Neural cell (in vitro differentiated cells): ENCODE measurements at regions not wholly inside any gene's neighbourhood (a gene's known extent, or its start where the extent isn't known, plus 50 kb on each side); places are given as distances from the start of the nearest gene placed in this dataset.

ENCODE experiments used
- H2AFZ ChIP-seq: fragments of 200-600, 300-800 bp; sonication (generic), shearing (Covaris generic); 2 replicates; pipeline ENCODE4 v1.6.0; 2014; ENCODE audit warnings: low read depth, mild to moderate bottlenecking, antibody characterized with exemption, low read length, moderate library complexity
- H3F3A ChIP-seq: fragments of 200-600 bp; shearing (Covaris generic); 2 replicates; pipeline ENCODE4 v1.6.1; 2016; ENCODE audit warnings: mild to moderate bottlenecking, moderate library complexity, mixed read lengths, antibody characterized with exemption, low read length; ENCODE audit not compliant: insufficient read depth, poor library complexity, severe bottlenecking
- H3K27ac ChIP-seq: fragments of 200-600, 300-800 bp; sonication (generic), shearing (Covaris generic); 2 replicates; pipeline ENCODE4 v1.5.1; 2014; ENCODE audit warnings: mild to moderate bottlenecking, low read length, moderate library complexity
- H3K27me3 ChIP-seq: fragments of 300-800, 200-600 bp; sonication (generic), shearing (Covaris generic); 2 replicates; pipeline ENCODE4 v1.6.0; 2014; ENCODE audit warnings: mild to moderate bottlenecking, low read depth, low read length, moderate library complexity; ENCODE audit not compliant: insufficient read depth
- H3K36me3 ChIP-seq: fragments of 300-800, 200-600 bp; sonication (generic), shearing (Covaris generic); 2 replicates; pipeline ENCODE4 v1.5.1; 2014; ENCODE audit warnings: mild to moderate bottlenecking, antibody characterized with exemption, low read length, moderate library complexity; ENCODE audit not compliant: insufficient read depth
- H3K4me2 ChIP-seq: fragments of 300-800, 200-600 bp; sonication (generic), shearing (Covaris generic); 2 replicates; pipeline ENCODE4 v1.6.0; 2014; ENCODE audit warnings: mild to moderate bottlenecking, low read length
- H3K4me3 ChIP-seq: fragments of 300-800, 200-600 bp; sonication (generic), shearing (Covaris generic); 2 replicates; pipeline ENCODE4 v1.5.1; 2014; ENCODE audit warnings: mild to moderate bottlenecking, low read length, moderate library complexity
- H3K79me2 ChIP-seq: fragments of 200-600 bp; shearing (Covaris generic); replicated peaks from 2 replicates; pipeline ENCODE4 v1.6.0; 2014; ENCODE audit warnings: mild to moderate bottlenecking, low read length, moderate library complexity; ENCODE audit not compliant: insufficient read depth
- H3K9ac ChIP-seq: fragments of 300-800, 200-600 bp; sonication (generic), shearing (Covaris generic); 2 replicates; pipeline ENCODE4 v1.6.1; 2016; ENCODE audit warnings: mild to moderate bottlenecking, low read length, mixed read lengths
- H3K9me2 ChIP-seq: fragments of 200-600 bp; shearing (Covaris generic); 2 replicates; pipeline ENCODE4 v1.6.1; 2016; ENCODE audit warnings: mild to moderate bottlenecking, low read length, mixed read lengths; ENCODE audit not compliant: insufficient read depth
- H3K9me3 ChIP-seq: fragments of 200-600, 300-800 bp; sonication (generic), shearing (Covaris generic); 2 replicates; pipeline ENCODE4 v1.6.1; 2016; ENCODE audit warnings: mild to moderate bottlenecking, mixed run types, low read length, moderate library complexity, mixed read lengths
- H4K20me1 ChIP-seq: fragments of 200-600 bp; shearing (Covaris generic); 2 replicates; pipeline ENCODE4 v1.6.1; 2016; ENCODE audit warnings: mild to moderate bottlenecking, mixed run types; ENCODE audit not compliant: insufficient read depth
- CTCF ChIP-seq: fragments of 450-650 bp; IDR thresholded peaks from 2 replicates; pipeline ENCODE4 v1.5.1; 2014; ENCODE audit warnings: antibody characterized with exemption, mild to moderate bottlenecking, moderate library complexity; ENCODE audit not compliant: poor library complexity, severe bottlenecking
- EP300 ChIP-seq: fragments of 450-650 bp; conservative IDR thresholded peaks from 2 replicates; pipeline ENCODE4 v1.6.1; 2014; ENCODE audit warnings: antibody characterized with exemption, mild to moderate bottlenecking, moderate library complexity; ENCODE audit not compliant: poor library complexity, severe bottlenecking
- MXI1 ChIP-seq: fragments of 450-650 bp; conservative IDR thresholded peaks from 2 replicates; pipeline ENCODE4 v1.6.1; 2014; ENCODE audit warnings: antibody characterized with exemption, mild to moderate bottlenecking; ENCODE audit not compliant: poor library complexity, severe bottlenecking
- POLR2AphosphoS5 ChIP-seq: IDR thresholded peaks from 2 replicates; pipeline ENCODE4 v1.6.1; 2012
- RAD21 ChIP-seq: fragments of 450-650 bp; conservative IDR thresholded peaks from 2 replicates; pipeline ENCODE4 v1.6.1; 2014; ENCODE audit warnings: antibody characterized with exemption, mild to moderate bottlenecking, moderate library complexity
- REST ChIP-seq: IDR thresholded peaks from 2 replicates; pipeline ENCODE4 v1.6.1; 2012; ENCODE audit warnings: borderline replicate concordance
- SMC3 ChIP-seq: fragments of 450-650 bp; conservative IDR thresholded peaks from 2 replicates; pipeline ENCODE4 v1.6.1; 2014; ENCODE audit warnings: antibody characterized with exemption, mild to moderate bottlenecking, moderate library complexity; ENCODE audit not compliant: poor library complexity
- TAF1 ChIP-seq: IDR thresholded peaks from 2 replicates; pipeline ENCODE4 v1.6.1; 2012; ENCODE audit warnings: low read depth

GRCh38 chr5:109611505-109611904 is 78.2 kb upstream of the MAN2A1 start:
- Histone ChIP-seq H3K4me2 (no peak overlapping the region), H3K9me3 (no peaks in the 10 kb centered on the region), H3K4me3 (no peak overlapping the region), H3K9ac (no peak overlapping the region), H4K20me1 (no peaks in the 10 kb centered on the region), H3K36me3 (no peaks in the 10 kb centered on the region), H3K27ac (no peak overlapping the region), H3K79me2 (no peaks in the 10 kb centered on the region), H2AFZ (no peak overlapping the region), H3F3A (no peaks in the 10 kb centered on the region), H3K27me3 (no peaks in the 10 kb centered on the region), H3K9me2 (no peaks in the 10 kb centered on the region)
- TF ChIP-seq MXI1, result no peak
- no peak for TF ChIP-seq REST
- TF ChIP-seq RAD21, result no peak

GRCh38 chr5:109611061-109611460 is 78.7 kb upstream of the MAN2A1 start:
- TF ChIP-seq CTCF (no peak), SMC3 (no peak), EP300 (no peak), REST (no peak), RAD21 (no peak), TAF1 (no peak), POLR2AphosphoS5 (no peak)
- Histone ChIP-seq H3K36me3 (no peaks in the 10 kb centered on the region), H3K4me3 (no peak overlapping the region), H3K27me3 (no peaks in the 10 kb centered on the region), H3K9me3 (no peaks in the 10 kb centered on the region), H4K20me1 (no peaks in the 10 kb centered on the region), H2AFZ (no peak overlapping the region), H3K27ac (no peak overlapping the region), H3K9me2 (no peaks in the 10 kb centered on the region), H3K79me2 (no peaks in the 10 kb centered on the region), H3K4me2 (no peak overlapping the region), H3K9ac (no peak overlapping the region), H3F3A (no peaks in the 10 kb centered on the region)
